Activated T-cell treated with anti-CD3 and anti-CD28 coated beads, Interleukin-2, amount 50 U/mL, for 72 hours (primary cell): ENCODE measurements at regions not wholly inside any gene's neighbourhood (a gene's known extent, or its start where the extent isn't known, plus 50 kb on each side); places are given as distances from the start of the nearest gene placed in this dataset.
A peak's percentile ranks its signal among the peaks of the same experiment; 100 is the strongest.

Experiments used
- ATAC-seq, 2 donors: fragments of 150-1000 bp; cut with Tn5 transposase; replicated peaks in 1 of 2; 2 replicates each; pipeline ENCODE4 v1.10.0; 2021; ENCODE audit warnings: moderate library complexity in 2 of 2, mild to moderate bottlenecking in 1 of 2
- DNase-seq, 2 donors: peaks; one replicate each; pipeline ENCODE4 v3.0.0; 2021 to 2022; ENCODE audit warnings: mixed read lengths in 1 of 2
- H3K27ac Mint-ChIP-seq: one replicate; pipeline ENCODE4 v1.8.0; 2022; ENCODE audit warnings: mild to moderate bottlenecking, moderate library complexity, mixed read lengths
- H3K27me3 Mint-ChIP-seq: one replicate; pipeline ENCODE4 v1.8.0; 2022; ENCODE audit warnings: low read depth, mixed read lengths
- H3K36me3 Mint-ChIP-seq, 2 donors: one replicate each; pipeline ENCODE4 v1.8.0; 2022; ENCODE audit warnings: mixed read lengths in 2 of 2, mild to moderate bottlenecking in 1 of 2; ENCODE audit not compliant: insufficient read depth in 2 of 2
- H3K4me1 Mint-ChIP-seq: one replicate; pipeline ENCODE4 v1.8.0; 2022; ENCODE audit warnings: low read depth, mixed read lengths
- H3K4me3 Mint-ChIP-seq, 2 donors: one replicate each; pipeline ENCODE4 v1.8.0; 2022; ENCODE audit warnings: mild to moderate bottlenecking in 2 of 2, mixed read lengths in 2 of 2, moderate library complexity in 2 of 2
- H3K9me3 Mint-ChIP-seq, 2 donors: one replicate each; pipeline ENCODE4 v1.8.0; 2022; ENCODE audit warnings: mixed read lengths in 2 of 2

- no peak for ATAC-seq
- Mint-ChIP-seq H3K27me3 (no peaks in the 10 kb centered on the region), H3K36me3 (peaks cover 0 to 3% of the 10 kb centered on the region in 2 donors), H3K27ac (no peak overlapping the region), H3K4me3 (no peak overlapping the region), H3K9me3 (no peaks in the 10 kb centered on the region), H3K4me1 (peaks cover 6% of the 10 kb centered on the region)
- no peak for DNase-seq
These were observed 79.4 kb upstream of the PRKCQ start for GRCh38 chr10:6659451-6659850.

- peaks cover 15% of the 10 kb centered on the region for H3K4me1 Mint-ChIP-seq
- no peak overlapping the region for H3K27ac Mint-ChIP-seq
- H3K4me3 Mint-ChIP-seq: no peak overlapping the region
- ATAC-seq: no peak
- H3K9me3 Mint-ChIP-seq: no peaks in the 10 kb centered on the region
- H3K36me3 Mint-ChIP-seq: peaks cover 0 to 3% of the 10 kb centered on the region in 2 donors
- no peak for DNase-seq
- H3K27me3 Mint-ChIP-seq: no peaks in the 10 kb centered on the region
These were observed 77.6 kb upstream of the PRKCQ start for GRCh38 chr10:6657669-6658068.

GRCh38 chr10:6657196-6657595 lies 77.1 kb upstream of the PRKCQ start:
- no peak overlapping the region for H3K27ac Mint-ChIP-seq

GRCh38 chr10:6654571-6654970 lies 74.5 kb upstream of the PRKCQ start:
- Mint-ChIP-seq H3K4me1 (peaks cover 15% of the 10 kb centered on the region), H3K9me3 (no peaks in the 10 kb centered on the region), H3K27me3 (no peaks in the 10 kb centered on the region), H3K4me3 (no peak overlapping the region), H3K36me3 (peaks cover 0 to 3% of the 10 kb centered on the region in 2 donors), H3K27ac (no peak overlapping the region)
- DNase-seq (no peak), ATAC-seq (no peak)

More at GRCh38 chr10:6657196-6657595, 77.1 kb upstream of the PRKCQ start:
- DNase-seq (no peak), ATAC-seq (no peak)
- H3K9me3 Mint-ChIP-seq: no peaks in the 10 kb centered on the region
- H3K36me3 Mint-ChIP-seq: peaks cover 0 to 3% of the 10 kb centered on the region in 2 donors
- no peak overlapping the region for H3K4me3 Mint-ChIP-seq
- H3K27me3 Mint-ChIP-seq: no peaks in the 10 kb centered on the region
- H3K4me1 Mint-ChIP-seq: peaks cover 15% of the 10 kb centered on the region

- peaks cover 0 to 2% of the 10 kb centered on the region in 2 donors for H3K9me3 Mint-ChIP-seq
- H3K4me1 Mint-ChIP-seq: peaks cover 37% of the 10 kb centered on the region
- no peak for ATAC-seq
- DNase-seq: no peak
- H3K27ac Mint-ChIP-seq: no peak overlapping the region
- peak overlapping the region in 1 of 2 donors; percentile 39 for H3K4me3 Mint-ChIP-seq
- no peaks in the 10 kb centered on the region for H3K27me3 Mint-ChIP-seq
- peaks cover 2 to 4% of the 10 kb centered on the region in 2 donors for H3K36me3 Mint-ChIP-seq
These were observed 70.5 kb upstream of the PRKCQ start for GRCh38 chr10:6650586-6650985.

- no peaks in the 10 kb centered on the region for H3K27me3 Mint-ChIP-seq
- DNase-seq (no peak), ATAC-seq (no peak)
- no peak overlapping the region for H3K4me3 Mint-ChIP-seq
- H3K9me3 Mint-ChIP-seq: peaks cover 0 to 2% of the 10 kb centered on the region in 2 donors
- H3K36me3 Mint-ChIP-seq: peaks cover 2 to 4% of the 10 kb centered on the region in 2 donors
- H3K27ac Mint-ChIP-seq: no peak overlapping the region
- peaks cover 43% of the 10 kb centered on the region for H3K4me1 Mint-ChIP-seq
These were observed 69.8 kb upstream of the PRKCQ start for GRCh38 chr10:6649903-6650302.

GRCh38 chr10:6648894-6649720 lies 69.0 kb upstream of the PRKCQ start:
- Mint-ChIP-seq H3K36me3 (peaks cover 2 to 4% of the 10 kb centered on the region in 2 donors), H3K4me3 (peak overlapping the region in 1 of 2 donors; percentile 53), H3K27me3 (no peaks in the 10 kb centered on the region), H3K4me1 (peaks cover 50% of the 10 kb centered on the region), H3K27ac (no peak overlapping the region), H3K9me3 (peaks cover 0 to 2% of the 10 kb centered on the region in 2 donors)
- DNase-seq (no peak), ATAC-seq (no peak)

- Mint-ChIP-seq H3K4me3 (peak overlapping the region; percentile 36 to 50), H3K36me3 (peaks cover 2 to 4% of the 10 kb centered on the region in 2 donors), H3K27ac (peak overlapping the region; percentile 75), H3K9me3 (peaks cover 0 to 2% of the 10 kb centered on the region in 2 donors), H3K4me1 (peaks cover 54% of the 10 kb centered on the region), H3K27me3 (no peaks in the 10 kb centered on the region)
- peak; percentile 74 to 83 for ATAC-seq
- DNase-seq: peak; percentile 73 to 81
These were observed 67.9 kb upstream of the PRKCQ start for GRCh38 chr10:6647811-6648526.

- peak overlapping the region; percentile 93 for H3K27ac Mint-ChIP-seq
- H3K4me3 Mint-ChIP-seq: peak overlapping the region; percentile 48 to 62
- no peaks in the 10 kb centered on the region for H3K27me3 Mint-ChIP-seq
- H3K9me3 Mint-ChIP-seq: peaks cover 1 to 2% of the 10 kb centered on the region in 2 donors
- peaks cover 64% of the 10 kb centered on the region for H3K4me1 Mint-ChIP-seq
- H3K36me3 Mint-ChIP-seq: peaks cover 2 to 4% of the 10 kb centered on the region in 2 donors
- DNase-seq: no peak
- peak; percentile 64 to 71 for ATAC-seq
These were observed 63.9 kb upstream of the PRKCQ start for GRCh38 chr10:6643962-6644361.

- no peaks in the 10 kb centered on the region for H3K36me3 Mint-ChIP-seq
- H3K4me1 Mint-ChIP-seq: peaks cover 60% of the 10 kb centered on the region
- H3K27ac Mint-ChIP-seq: peak overlapping the region; percentile 76
- ATAC-seq: no peak
- DNase-seq: no peak
- peak overlapping the region; percentile 2 to 56 for H3K4me3 Mint-ChIP-seq
- H3K27me3 Mint-ChIP-seq: no peaks in the 10 kb centered on the region
- H3K9me3 Mint-ChIP-seq: peaks cover 0 to 1% of the 10 kb centered on the region in 2 donors
These were observed 62.8 kb upstream of the PRKCQ start for GRCh38 chr10:6642876-6643275.

- H3K4me3 Mint-ChIP-seq: no peak overlapping the region
- H3K27me3 Mint-ChIP-seq: no peaks in the 10 kb centered on the region
- H3K27ac Mint-ChIP-seq: peak overlapping the region; percentile 32
- DNase-seq (no peak), ATAC-seq (no peak)
- peaks cover 63% of the 10 kb centered on the region for H3K4me1 Mint-ChIP-seq
- no peaks in the 10 kb centered on the region for H3K36me3 Mint-ChIP-seq
- H3K9me3 Mint-ChIP-seq: peaks cover 0 to 1% of the 10 kb centered on the region in 2 donors
These were observed 60.5 kb upstream of the PRKCQ start for GRCh38 chr10:6640433-6641040.

- no peak for ATAC-seq
- Mint-ChIP-seq H3K27me3 (no peaks in the 10 kb centered on the region), H3K9me3 (peaks cover 0 to under 1% of the 10 kb centered on the region in 2 donors), H3K36me3 (no peaks in the 10 kb centered on the region), H3K4me3 (peak overlapping the region; percentile 3 to 61), H3K27ac (peak overlapping the region; percentile 85), H3K4me1 (peaks cover 41% of the 10 kb centered on the region)
- DNase-seq: no peak
These were observed 57.0 kb upstream of the PRKCQ start for GRCh38 chr10:6637053-6637452.

- Mint-ChIP-seq H3K27ac (peak overlapping the region; percentile 85), H3K4me3 (peak overlapping the region; percentile 41 to 61)
These were observed 55.7 kb upstream of the PRKCQ start for GRCh38 chr10:6635784-6636183.

More at GRCh38 chr10:6635784-6636183, 55.7 kb upstream of the PRKCQ start:
- H3K36me3 Mint-ChIP-seq: no peaks in the 10 kb centered on the region
- peaks cover 41% of the 10 kb centered on the region for H3K4me1 Mint-ChIP-seq
- H3K27me3 Mint-ChIP-seq: no peaks in the 10 kb centered on the region
- ATAC-seq (peak; percentile 58 to 66), DNase-seq (no peak)
- no peaks in the 10 kb centered on the region for H3K9me3 Mint-ChIP-seq
